ENCODE measurements at regions not wholly inside any gene's neighbourhood (a gene's known extent, or its start where the extent isn't known, plus 50 kb on each side); places are given as distances from the start of the nearest gene placed in this dataset.

DNA sequence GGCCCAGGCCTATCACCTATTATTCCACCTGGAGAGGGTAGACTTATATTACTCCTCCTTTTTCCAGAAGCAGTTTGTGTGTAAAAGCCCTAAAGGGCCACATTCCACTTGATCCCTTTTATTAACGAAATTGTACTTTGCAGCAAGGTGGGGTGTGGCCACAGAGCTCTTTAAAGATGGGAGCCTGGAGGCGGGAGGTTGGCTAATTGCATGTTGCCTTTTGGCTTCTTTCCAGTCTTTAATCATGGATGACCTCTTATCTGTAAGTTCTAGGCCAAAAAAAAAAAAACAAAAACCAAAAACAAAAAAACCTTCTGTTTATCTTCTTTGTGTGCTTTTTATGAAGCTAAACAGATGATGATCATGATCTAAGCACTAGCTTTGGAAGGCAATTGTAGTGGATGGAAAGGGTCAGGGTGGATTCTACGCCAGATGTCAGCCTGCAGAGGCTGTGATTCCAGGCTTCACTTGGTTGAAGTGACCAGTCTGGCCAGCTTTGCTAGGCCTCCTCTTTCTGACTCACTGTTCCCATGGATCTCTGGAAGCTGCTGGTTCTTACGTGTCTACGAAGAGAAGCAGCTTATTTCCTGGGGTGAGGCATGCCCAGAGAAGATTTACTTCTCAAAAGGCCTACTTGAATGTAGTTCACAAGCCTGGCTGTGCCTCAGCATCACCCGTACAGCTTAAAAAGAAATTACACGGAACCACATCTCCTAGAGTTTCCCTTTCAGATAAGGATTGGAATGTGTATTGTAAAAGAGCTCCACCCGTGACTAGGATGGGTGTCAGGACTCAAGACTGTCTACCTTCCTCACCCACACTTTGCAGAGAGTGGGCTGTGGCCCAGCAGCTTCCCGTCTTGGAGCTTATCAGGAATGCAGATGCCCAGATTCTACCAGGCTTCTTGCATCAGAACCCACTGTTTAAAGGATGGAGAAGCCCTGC lies 330.9 kb upstream of the C2CD4B start:
- H3K9me3 ChIP-seq (ENCODE audit: control insufficient read depth, insufficient read depth, low read length) = no peaks in the 10 kb centered on the region
- no peaks in the 10 kb centered on the region for H3K36me3 ChIP-seq (ENCODE audit: control insufficient read depth, insufficient read depth, low read length)
- no peak for DNase-seq (ENCODE audit: low read depth in 4 of 6, low spot score in 6 of 6)
- H3K27me3 ChIP-seq (ENCODE audit: control insufficient read depth, insufficient read depth, low read length) = no peaks in the 10 kb centered on the region
- H3K4me1 ChIP-seq (ENCODE audit: control insufficient read depth, insufficient read depth, low read length) = peaks cover 6% of the 10 kb centered on the region
- no peak overlapping the region for H3K4me3 ChIP-seq (ENCODE audit: low read depth, low read length)
- H3K27ac ChIP-seq (ENCODE audit: low read depth, low read length) = peak overlapping the region; percentile 27
- WGBS (ENCODE audit: insufficient coverage) = 83% methylated on average over 4 of the region's 9 CpGs

DNA sequence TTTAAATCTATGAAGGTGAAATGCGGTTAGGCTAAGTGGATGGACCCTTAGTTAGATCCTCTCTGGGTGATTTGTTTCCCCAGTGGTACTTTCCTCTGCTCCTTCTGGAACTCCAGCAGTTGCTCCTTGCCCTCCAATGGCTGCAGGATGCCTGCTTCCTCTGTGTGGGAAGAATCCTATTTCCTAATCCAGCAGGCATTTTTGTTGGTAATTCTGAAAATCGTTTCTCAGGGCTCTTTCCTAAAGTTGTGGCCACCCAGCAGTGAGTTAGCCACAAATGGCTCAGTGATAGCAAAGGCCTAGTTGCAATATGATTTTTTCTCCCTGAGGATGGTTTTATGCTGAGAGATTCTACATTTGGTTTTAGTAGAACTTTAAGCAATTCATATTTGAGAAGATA lies 332.3 kb upstream of the C2CD4B start:
- H3K36me3 ChIP-seq (ENCODE audit: control insufficient read depth, insufficient read depth, low read length) = no peaks in the 10 kb centered on the region
- H3K27me3 ChIP-seq (ENCODE audit: control insufficient read depth, insufficient read depth, low read length) = no peaks in the 10 kb centered on the region
- no peaks in the 10 kb centered on the region for H3K9me3 ChIP-seq (ENCODE audit: control insufficient read depth, insufficient read depth, low read length)
- 83% methylated on average over 1 of the region's 2 CpGs for WGBS (ENCODE audit: insufficient coverage)
- no peak overlapping the region for H3K4me3 ChIP-seq (ENCODE audit: low read depth, low read length)
- DNase-seq (ENCODE audit: low read depth in 4 of 6, low spot score in 6 of 6) = no peak
- peaks cover 8% of the 10 kb centered on the region for H3K4me1 ChIP-seq (ENCODE audit: control insufficient read depth, insufficient read depth, low read length)
- H3K27ac ChIP-seq (ENCODE audit: low read depth, low read length) = no peak overlapping the region

DNA sequence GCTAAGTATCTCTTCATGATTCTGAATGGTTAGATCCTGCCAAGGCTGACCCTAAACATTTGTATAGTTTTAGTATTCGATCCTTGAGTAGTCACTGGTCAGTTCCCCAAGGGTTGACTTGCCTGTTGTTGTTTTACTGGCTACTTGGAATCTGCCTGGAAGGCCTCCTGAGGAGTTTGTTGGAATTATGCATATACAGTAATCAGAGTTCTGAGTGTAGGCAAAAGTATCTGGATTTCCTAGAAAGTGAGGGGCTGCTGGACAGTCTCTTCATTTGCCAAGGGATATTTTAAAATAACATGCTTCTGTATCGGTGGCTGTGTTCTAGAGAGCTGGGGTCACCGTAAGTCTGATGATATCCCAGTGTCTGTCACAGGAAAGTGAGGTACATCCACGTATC lies 333.2 kb upstream of the C2CD4B start:
- WGBS (ENCODE audit: insufficient coverage) = 100% methylated on average over 2 of the region's 4 CpGs
- H3K36me3 ChIP-seq (ENCODE audit: control insufficient read depth, insufficient read depth, low read length) = no peaks in the 10 kb centered on the region

DNA sequence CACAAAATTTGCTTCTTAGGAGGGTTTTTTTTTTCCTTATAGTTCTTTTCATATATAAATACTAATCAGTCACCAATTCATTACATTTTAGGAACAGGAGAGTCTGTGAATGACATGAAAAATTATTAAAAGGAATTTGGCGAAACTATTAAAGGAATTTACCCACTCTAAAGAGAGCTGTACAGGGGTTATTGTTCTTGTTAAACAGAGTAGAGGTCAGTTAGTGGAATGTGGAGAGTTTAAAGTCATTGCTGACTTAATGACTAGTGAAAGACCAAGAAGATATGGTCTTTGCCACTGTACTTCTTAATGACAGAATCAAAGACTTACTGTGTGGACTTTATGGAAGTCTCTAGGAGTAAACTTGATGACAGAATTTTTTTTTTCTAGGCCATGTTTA lies 333.6 kb upstream of the C2CD4B start:
- H3K36me3 ChIP-seq (ENCODE audit: control insufficient read depth, insufficient read depth, low read length) = no peaks in the 10 kb centered on the region
- WGBS (ENCODE audit: insufficient coverage) = no CpG with 5 or more reads among the region's 1 CpG
- no peaks in the 10 kb centered on the region for H3K9me3 ChIP-seq (ENCODE audit: control insufficient read depth, insufficient read depth, low read length)
- no peaks in the 10 kb centered on the region for H3K27me3 ChIP-seq (ENCODE audit: control insufficient read depth, insufficient read depth, low read length)
- H3K4me3 ChIP-seq (ENCODE audit: low read depth, low read length) = no peak overlapping the region
- no peak for DNase-seq (ENCODE audit: low read depth in 4 of 6, low spot score in 6 of 6)
- H3K27ac ChIP-seq (ENCODE audit: low read depth, low read length) = no peak overlapping the region
- peaks cover 17% of the 10 kb centered on the region for H3K4me1 ChIP-seq (ENCODE audit: control insufficient read depth, insufficient read depth, low read length)

More for the DNA sequence above, 333.2 kb upstream of the C2CD4B start:
- Histone ChIP-seq H3K27ac (ENCODE audit: low read depth, low read length) (no peak overlapping the region), H3K4me1 (ENCODE audit: control insufficient read depth, insufficient read depth, low read length) (peaks cover 13% of the 10 kb centered on the region), H3K9me3 (ENCODE audit: control insufficient read depth, insufficient read depth, low read length) (no peaks in the 10 kb centered on the region), H3K4me3 (ENCODE audit: low read depth, low read length) (no peak overlapping the region), H3K27me3 (ENCODE audit: control insufficient read depth, insufficient read depth, low read length) (no peaks in the 10 kb centered on the region)
- DNase-seq (ENCODE audit: low read depth in 4 of 6, low spot score in 6 of 6) = no peak

DNA sequence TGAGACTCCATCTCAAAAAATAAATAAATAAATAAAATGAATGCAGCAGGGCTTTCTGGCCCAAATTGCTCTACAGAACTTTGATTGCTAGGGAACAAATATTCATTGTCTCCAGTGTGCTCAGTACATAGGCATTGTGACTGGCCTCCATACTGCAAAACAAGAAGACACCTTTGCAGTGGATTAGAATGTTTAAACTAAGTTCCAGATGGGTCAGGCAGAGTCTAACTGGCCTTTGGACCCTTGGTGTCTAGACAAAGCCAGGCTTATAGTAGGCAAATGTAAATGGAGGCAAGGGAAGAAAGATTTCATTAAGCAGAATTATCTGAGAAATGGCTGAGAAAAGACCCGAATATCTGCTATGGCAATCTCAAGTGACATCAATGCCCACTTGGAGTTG lies 335.2 kb upstream of the C2CD4B start:
- H3K36me3 ChIP-seq (ENCODE audit: control insufficient read depth, insufficient read depth, low read length) = no peaks in the 10 kb centered on the region
- H3K4me3 ChIP-seq (ENCODE audit: low read depth, low read length) = no peak overlapping the region
- 80% methylated on average over 1 of the region's 1 CpG for WGBS (ENCODE audit: insufficient coverage)
- DNase-seq (ENCODE audit: low read depth in 4 of 6, low spot score in 6 of 6) = no peak
- H3K27ac ChIP-seq (ENCODE audit: low read depth, low read length) = peak overlapping the region; percentile 62
- no peaks in the 10 kb centered on the region for H3K9me3 ChIP-seq (ENCODE audit: control insufficient read depth, insufficient read depth, low read length)
- H3K27me3 ChIP-seq (ENCODE audit: control insufficient read depth, insufficient read depth, low read length) = no peaks in the 10 kb centered on the region
- peaks cover 13% of the 10 kb centered on the region for H3K4me1 ChIP-seq (ENCODE audit: control insufficient read depth, insufficient read depth, low read length)

DNA sequence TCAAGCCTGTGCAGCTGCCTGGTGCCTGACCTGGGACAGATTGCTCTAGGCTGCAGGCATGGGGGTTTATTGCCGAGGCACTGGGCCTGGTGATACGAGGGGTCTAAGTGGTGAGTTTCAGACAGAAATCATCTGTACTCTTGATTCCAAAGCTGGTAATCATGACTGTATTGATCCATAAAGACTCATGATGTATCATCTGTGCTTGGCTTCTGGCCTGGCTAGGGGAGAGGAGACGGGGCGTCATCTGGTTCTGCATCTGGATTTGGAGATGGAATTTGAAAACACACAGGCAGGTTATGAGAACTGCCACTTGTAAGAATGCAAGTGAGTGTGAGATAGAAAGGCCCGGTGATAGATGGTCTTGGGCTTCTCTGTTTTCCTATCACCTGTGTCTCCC lies 337.4 kb upstream of the C2CD4B start:
- no peak for DNase-seq (ENCODE audit: low read depth in 4 of 6, low spot score in 6 of 6)
- peaks cover 13% of the 10 kb centered on the region for H3K4me1 ChIP-seq (ENCODE audit: control insufficient read depth, insufficient read depth, low read length)
- WGBS (ENCODE audit: insufficient coverage) = 90% methylated on average over 5 of the region's 5 CpGs
- H3K27ac ChIP-seq (ENCODE audit: low read depth, low read length) = no peak overlapping the region
- H3K4me3 ChIP-seq (ENCODE audit: low read depth, low read length) = no peak overlapping the region
- H3K36me3 ChIP-seq (ENCODE audit: control insufficient read depth, insufficient read depth, low read length) = no peaks in the 10 kb centered on the region
- H3K9me3 ChIP-seq (ENCODE audit: control insufficient read depth, insufficient read depth, low read length) = no peaks in the 10 kb centered on the region
- H3K27me3 ChIP-seq (ENCODE audit: control insufficient read depth, insufficient read depth, low read length) = no peaks in the 10 kb centered on the region

DNA sequence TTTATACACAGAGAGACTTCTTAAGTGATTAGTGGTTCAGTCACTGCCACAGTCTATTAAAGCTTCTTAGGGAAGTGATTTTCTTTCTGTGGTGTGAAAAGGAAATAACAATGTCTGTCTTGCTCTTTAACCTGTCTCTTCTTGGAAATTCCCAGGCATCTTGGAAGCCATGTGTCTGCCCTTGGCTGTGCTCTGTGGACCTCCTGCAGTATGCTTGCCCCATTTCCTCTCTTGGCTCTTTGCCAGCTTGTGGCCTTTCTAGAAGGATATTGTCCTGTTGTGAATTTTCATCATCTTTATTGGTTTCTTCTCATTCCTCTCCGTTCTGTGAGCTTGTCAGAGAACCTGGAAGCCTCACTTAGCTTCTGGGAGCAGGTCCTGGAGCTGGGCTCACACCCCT lies 338.4 kb upstream of the C2CD4B start:
- DNase-seq (ENCODE audit: low read depth in 4 of 6, low spot score in 6 of 6) = peak in 3 of 6 donors; percentile 31 to 74 (median 68)
- no peak overlapping the region for H3K27ac ChIP-seq (ENCODE audit: low read depth, low read length)
- H3K9me3 ChIP-seq (ENCODE audit: control insufficient read depth, insufficient read depth, low read length) = no peaks in the 10 kb centered on the region
- H3K4me1 ChIP-seq (ENCODE audit: control insufficient read depth, insufficient read depth, low read length) = peaks cover 13% of the 10 kb centered on the region
- H3K4me3 ChIP-seq (ENCODE audit: low read depth, low read length) = no peak overlapping the region
- H3K27me3 ChIP-seq (ENCODE audit: control insufficient read depth, insufficient read depth, low read length) = no peaks in the 10 kb centered on the region
- WGBS (ENCODE audit: insufficient coverage) = 0% methylated on average over 1 of the region's 1 CpG
- H3K36me3 ChIP-seq (ENCODE audit: control insufficient read depth, insufficient read depth, low read length) = no peaks in the 10 kb centered on the region

DNA sequence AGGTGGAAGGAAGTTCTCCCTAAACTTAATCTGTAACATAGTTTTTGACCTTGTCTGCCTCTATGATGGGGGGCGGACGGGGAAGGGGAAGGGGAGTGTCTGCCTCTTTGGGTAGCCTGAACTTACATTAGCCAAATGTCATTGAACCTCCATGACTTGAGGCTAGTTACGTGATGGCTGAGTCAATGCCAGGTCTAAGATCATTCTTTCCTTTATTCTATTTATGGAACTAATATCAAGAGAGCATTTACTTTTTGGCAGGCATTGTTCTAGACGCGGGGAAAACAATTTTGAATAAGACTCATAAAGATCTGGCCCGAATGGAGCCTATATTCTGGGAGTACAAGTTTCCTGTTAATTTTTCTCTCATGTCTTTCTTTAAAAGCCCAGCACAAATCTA lies 340.7 kb upstream of the C2CD4B start:
- no peak for DNase-seq (ENCODE audit: low read depth in 4 of 6, low spot score in 6 of 6)
- Histone ChIP-seq H3K27ac (ENCODE audit: low read depth, low read length) (no peak overlapping the region), H3K27me3 (ENCODE audit: control insufficient read depth, insufficient read depth, low read length) (no peaks in the 10 kb centered on the region), H3K4me1 (ENCODE audit: control insufficient read depth, insufficient read depth, low read length) (peaks cover 13% of the 10 kb centered on the region), H3K36me3 (ENCODE audit: control insufficient read depth, insufficient read depth, low read length) (no peaks in the 10 kb centered on the region), H3K9me3 (ENCODE audit: control insufficient read depth, insufficient read depth, low read length) (no peaks in the 10 kb centered on the region), H3K4me3 (ENCODE audit: low read depth, low read length) (no peak overlapping the region)
- 90% methylated on average over 4 of the region's 6 CpGs for WGBS (ENCODE audit: insufficient coverage)

DNA sequence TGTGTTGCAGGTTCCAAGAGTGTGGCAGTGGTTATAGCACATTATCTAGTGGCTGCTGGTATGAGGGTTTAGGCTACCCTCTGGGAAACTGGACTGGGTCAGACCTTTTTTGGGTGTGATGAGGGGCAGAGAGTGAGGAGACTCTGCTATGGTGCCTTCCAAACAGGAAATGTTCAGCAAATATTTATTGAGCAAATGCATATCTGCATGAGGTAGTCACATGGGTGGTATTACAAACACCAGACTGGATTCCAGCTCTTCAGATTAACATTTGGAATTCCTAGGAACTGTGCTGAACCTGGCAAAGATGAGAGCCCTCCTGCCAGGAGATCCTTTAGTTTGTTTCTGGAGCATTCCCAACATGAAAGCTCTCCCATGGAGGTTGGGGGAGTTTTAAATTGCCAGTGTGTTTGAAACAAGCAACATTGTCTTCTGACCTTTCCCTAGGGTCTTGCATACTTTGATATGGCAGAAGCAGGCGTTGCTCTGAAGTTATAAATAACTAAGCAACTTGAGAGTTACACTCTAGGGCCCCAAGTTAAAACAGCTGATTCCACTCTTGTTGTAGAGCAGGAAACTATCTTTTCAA lies 341.2 kb upstream of the C2CD4B start:
- H3K9me3 ChIP-seq (ENCODE audit: control insufficient read depth, insufficient read depth, low read length) = no peaks in the 10 kb centered on the region
- H3K4me3 ChIP-seq (ENCODE audit: low read depth, low read length) = no peak overlapping the region
- no peaks in the 10 kb centered on the region for H3K27me3 ChIP-seq (ENCODE audit: control insufficient read depth, insufficient read depth, low read length)
- peak in 1 of 6 donors; percentile 80 for DNase-seq (ENCODE audit: low read depth in 4 of 6, low spot score in 6 of 6)
- no peak overlapping the region for H3K27ac ChIP-seq (ENCODE audit: low read depth, low read length)
- H3K36me3 ChIP-seq (ENCODE audit: control insufficient read depth, insufficient read depth, low read length) = no peaks in the 10 kb centered on the region
- peaks cover 13% of the 10 kb centered on the region for H3K4me1 ChIP-seq (ENCODE audit: control insufficient read depth, insufficient read depth, low read length)
- no CpG with 5 or more reads among the region's 1 CpG for WGBS (ENCODE audit: insufficient coverage)
